Activated CD4-positive, alpha-beta T cell treated with anti-CD3 and anti-CD28 coated beads, Interleukin-2, amount 10 ng/mL, durations not matched to agents 24 days and 14 days (primary cell): ENCODE measurements at regions not wholly inside any gene's neighbourhood (a gene's known extent, or its start where the extent isn't known, plus 50 kb on each side); places are given as distances from the start of the nearest gene placed in this dataset.

ENCODE experiments used
- DNase-seq: peaks from one replicate; pipeline ENCODE4 v3.0.0; 2022
- H3K27ac Mint-ChIP-seq: one replicate; pipeline ENCODE4 v1.8.0; 2022; ENCODE audit warnings: mild to moderate bottlenecking, mixed read lengths
- H3K27me3 Mint-ChIP-seq: one replicate; pipeline ENCODE4 v1.8.0; 2022; ENCODE audit warnings: mixed read lengths
- H3K36me3 Mint-ChIP-seq: one replicate; pipeline ENCODE4 v1.8.0; 2022; ENCODE audit warnings: low read depth, mild to moderate bottlenecking, mixed read lengths
- H3K4me1 Mint-ChIP-seq: one replicate; pipeline ENCODE4 v1.8.0; 2021; ENCODE audit warnings: mixed read lengths
- H3K4me3 Mint-ChIP-seq: one replicate; pipeline ENCODE4 v1.8.0; 2022; ENCODE audit warnings: mild to moderate bottlenecking, moderate library complexity, mixed read lengths
- H3K9me3 Mint-ChIP-seq: one replicate; pipeline ENCODE4 v1.8.0; 2021; ENCODE audit warnings: mixed read lengths
- intact Hi-C: fragments of 100-400 bp; cut with micrococcal nuclease; formaldehyde crosslinking; loops from one replicate; pipeline ENCODE4 v1.15.1; 2023

GRCh38 chr16:79757968-79758367, 157.4 kb upstream of the MAF start:
- Mint-ChIP-seq H3K27me3 (peaks cover 5% of the 10 kb centered on the region), H3K36me3 (peaks cover 2% of the 10 kb centered on the region), H3K4me3 (no peak overlapping the region), H3K4me1 (peaks cover 28% of the 10 kb centered on the region), H3K9me3 (peaks cover 8% of the 10 kb centered on the region), H3K27ac (peak overlapping the region; percentile 4)
- intact Hi-C loops = loop anchor here (5.0 to 10.0 kb wide), 2 partner anchors 84 to 983 kb away; no protein-coding TSS in a partner anchor
- DNase-seq = no peak

- intact Hi-C loops = loop anchor here (5.0 to 10.0 kb wide), 2 partner anchors 85 to 982 kb away; no protein-coding TSS in a partner anchor
- peaks cover 2% of the 10 kb centered on the region for H3K36me3 Mint-ChIP-seq
- no peak overlapping the region for H3K4me3 Mint-ChIP-seq
- H3K9me3 Mint-ChIP-seq = peaks cover 8% of the 10 kb centered on the region
- peaks cover 6% of the 10 kb centered on the region for H3K27me3 Mint-ChIP-seq
- no peak for DNase-seq
- peak overlapping the region; percentile 27 for H3K27ac Mint-ChIP-seq
- peaks cover 28% of the 10 kb centered on the region for H3K4me1 Mint-ChIP-seq
These were observed 156.6 kb upstream of the MAF start for GRCh38 chr16:79757163-79757562.

DNA sequence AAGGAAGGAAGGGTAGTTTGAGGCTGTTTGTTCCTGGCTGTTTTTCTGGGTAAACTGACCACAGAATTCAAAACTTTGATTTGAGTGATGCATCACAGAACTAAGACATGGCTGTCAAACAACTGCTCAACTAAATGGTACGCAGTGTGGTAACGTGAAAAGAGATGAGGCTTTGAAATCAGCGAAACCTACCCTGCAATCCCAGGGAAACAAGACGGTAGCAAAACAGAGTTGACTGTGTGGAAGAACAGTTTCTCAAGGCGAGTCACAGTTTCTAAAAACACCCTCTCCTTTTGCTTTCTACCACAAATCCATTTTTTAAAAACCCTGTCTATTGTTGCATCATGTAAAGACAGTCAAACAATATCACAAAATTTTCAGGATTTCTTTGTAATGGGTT, 156.0 kb upstream of the MAF start:
- Mint-ChIP-seq H3K4me3 (no peak overlapping the region), H3K27ac (peak overlapping the region; percentile 27), H3K4me1 (peaks cover 28% of the 10 kb centered on the region), H3K27me3 (peaks cover 6% of the 10 kb centered on the region), H3K9me3 (peaks cover 8% of the 10 kb centered on the region), H3K36me3 (peaks cover 2% of the 10 kb centered on the region)
- intact Hi-C loops = loop anchor here (1.0 to 10.0 kb wide), 3 partner anchors 86 to 982 kb away; no protein-coding TSS in a partner anchor
- no peak for DNase-seq

GRCh38 chr16:79754501-79754900, 154.0 kb upstream of the MAF start:
- DNase-seq = no peak
- H3K36me3 Mint-ChIP-seq = peaks cover 2% of the 10 kb centered on the region
- H3K4me3 Mint-ChIP-seq = peak overlapping the region; percentile 44
- H3K27ac Mint-ChIP-seq = peak overlapping the region; percentile 56
- H3K4me1 Mint-ChIP-seq = peaks cover 28% of the 10 kb centered on the region
- peaks cover 8% of the 10 kb centered on the region for H3K9me3 Mint-ChIP-seq
- peaks cover 11% of the 10 kb centered on the region for H3K27me3 Mint-ChIP-seq
- intact Hi-C loops = loop anchor here (5.0 to 10.0 kb wide), 2 partner anchors 37 to 980 kb away; no protein-coding TSS in a partner anchor

GRCh38 chr16:79754081-79754480, 153.5 kb upstream of the MAF start:
- Mint-ChIP-seq H3K27me3 (peaks cover 11% of the 10 kb centered on the region), H3K4me1 (peaks cover 32% of the 10 kb centered on the region), H3K36me3 (peaks cover 2% of the 10 kb centered on the region), H3K27ac (peak overlapping the region; percentile 56), H3K9me3 (peaks cover 12% of the 10 kb centered on the region), H3K4me3 (peak overlapping the region; percentile 44)
- intact Hi-C loops = loop anchor here (5.0 to 10.0 kb wide), 2 partner anchors 37 to 979 kb away; no protein-coding TSS in a partner anchor
- no peak for DNase-seq

DNA sequence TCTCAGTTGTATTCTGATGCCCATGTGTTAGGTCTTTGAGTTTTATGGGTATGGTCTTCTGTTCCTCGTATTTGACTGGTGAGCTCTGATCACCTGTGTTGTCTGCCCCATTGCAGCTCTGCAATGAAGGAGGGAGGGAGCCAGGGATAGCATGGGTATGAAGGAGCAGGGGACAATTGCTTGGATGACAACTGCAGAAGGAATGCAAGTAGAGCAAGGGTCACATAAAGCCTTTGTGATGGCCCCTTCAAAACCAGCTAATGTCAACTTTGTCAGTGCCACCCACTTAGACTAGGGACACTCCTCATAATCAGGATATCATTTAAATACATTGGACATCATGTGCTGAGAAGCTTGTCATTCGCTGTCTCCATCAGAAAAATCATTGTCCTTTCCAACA, 152.7 kb upstream of the MAF start:
- Mint-ChIP-seq H3K4me3 (no peak overlapping the region), H3K36me3 (peaks cover 2% of the 10 kb centered on the region), H3K9me3 (peaks cover 12% of the 10 kb centered on the region), H3K4me1 (peaks cover 35% of the 10 kb centered on the region), H3K27ac (no peak overlapping the region), H3K27me3 (peaks cover 11% of the 10 kb centered on the region)
- no peak for DNase-seq
- intact Hi-C loops = loop anchor here (5.0 to 10.0 kb wide), 2 partner anchors 36 to 978 kb away; no protein-coding TSS in a partner anchor

- intact Hi-C loops = loop anchor here (5.0 to 10.0 kb wide), 2 partner anchors 35 to 978 kb away; no protein-coding TSS in a partner anchor
- peaks cover 35% of the 10 kb centered on the region for H3K4me1 Mint-ChIP-seq
- H3K36me3 Mint-ChIP-seq = peaks cover 4% of the 10 kb centered on the region
- DNase-seq = no peak
- peaks cover 18% of the 10 kb centered on the region for H3K27me3 Mint-ChIP-seq
- H3K4me3 Mint-ChIP-seq = no peak overlapping the region
- H3K27ac Mint-ChIP-seq = no peak overlapping the region
- H3K9me3 Mint-ChIP-seq = peaks cover 13% of the 10 kb centered on the region
These were observed 151.9 kb upstream of the MAF start for GRCh38 chr16:79752396-79752795.

DNA sequence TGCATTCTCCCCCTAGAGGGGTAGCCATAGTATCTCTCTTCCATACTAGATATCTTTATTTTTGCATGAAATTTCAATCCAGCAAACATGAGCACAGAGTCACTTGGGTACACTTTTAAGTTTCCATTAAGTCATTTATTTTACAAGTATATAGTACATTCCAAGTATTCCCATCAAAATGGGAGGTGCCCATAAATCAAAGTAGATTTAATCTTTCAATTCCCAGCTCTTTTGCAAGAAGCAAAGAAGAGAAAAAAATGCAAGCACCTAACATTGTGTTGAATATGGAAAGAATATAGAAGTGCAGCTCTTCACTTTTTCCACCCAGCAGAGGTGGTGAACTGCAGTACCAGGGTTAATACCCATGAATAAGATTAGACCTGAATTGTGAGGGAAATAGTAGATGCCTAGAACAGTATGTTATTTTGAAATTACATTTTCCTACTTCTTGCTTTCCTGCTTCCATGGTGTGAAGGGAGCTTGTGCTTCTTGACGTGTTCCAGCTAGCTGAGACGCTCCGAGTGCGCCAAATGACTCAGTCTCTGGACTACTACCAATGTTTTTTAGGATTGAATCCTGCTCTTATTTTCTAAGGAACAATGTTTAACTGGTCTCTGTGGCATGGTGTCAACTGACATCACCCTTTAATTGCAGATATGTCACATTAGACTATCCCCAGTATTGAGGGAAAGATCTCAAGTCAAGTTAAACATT, 151.1 kb upstream of the MAF start:
- intact Hi-C loops = loop anchor here (5.0 to 10.0 kb wide), 2 partner anchors 34 to 977 kb away; no protein-coding TSS in a partner anchor
- H3K4me1 Mint-ChIP-seq = peaks cover 30% of the 10 kb centered on the region
- H3K27ac Mint-ChIP-seq = no peak overlapping the region

GRCh38 chr16:79750311-79750710, 149.8 kb upstream of the MAF start:
- peaks cover 13% of the 10 kb centered on the region for H3K9me3 Mint-ChIP-seq
- no peak overlapping the region for H3K4me3 Mint-ChIP-seq

More for the DNA sequence above, 151.1 kb upstream of the MAF start:
- H3K9me3 Mint-ChIP-seq = peaks cover 10% of the 10 kb centered on the region
- DNase-seq = no peak
- peaks cover 19% of the 10 kb centered on the region for H3K27me3 Mint-ChIP-seq
- H3K4me3 Mint-ChIP-seq = no peak overlapping the region
- peaks cover 1% of the 10 kb centered on the region for H3K36me3 Mint-ChIP-seq

GRCh38 chr16:79748629-79749028, 148.1 kb upstream of the MAF start:
- H3K9me3 Mint-ChIP-seq = peaks cover 13% of the 10 kb centered on the region
- intact Hi-C loops = no loop called here
- H3K27me3 Mint-ChIP-seq = peaks cover 14% of the 10 kb centered on the region
- H3K36me3 Mint-ChIP-seq = peaks cover 1% of the 10 kb centered on the region
- H3K27ac Mint-ChIP-seq = no peak overlapping the region
- H3K4me3 Mint-ChIP-seq = no peak overlapping the region
- H3K4me1 Mint-ChIP-seq = peaks cover 12% of the 10 kb centered on the region
- no peak for DNase-seq

More at GRCh38 chr16:79750311-79750710, 149.8 kb upstream of the MAF start:
- Mint-ChIP-seq H3K27ac (no peak overlapping the region), H3K4me1 (peaks cover 27% of the 10 kb centered on the region), H3K36me3 (peaks cover 1% of the 10 kb centered on the region), H3K27me3 (peaks cover 19% of the 10 kb centered on the region)
- intact Hi-C loops = loop anchor here (5.0 to 10.0 kb wide), 2 partner anchors 33 to 976 kb away; no protein-coding TSS in a partner anchor
- DNase-seq = no peak

GRCh38 chr16:79747688-79748087, 147.2 kb upstream of the MAF start:
- Mint-ChIP-seq H3K27ac (no peak overlapping the region), H3K4me1 (peaks cover 11% of the 10 kb centered on the region), H3K27me3 (peaks cover 12% of the 10 kb centered on the region), H3K9me3 (peaks cover 13% of the 10 kb centered on the region), H3K36me3 (peaks cover 1% of the 10 kb centered on the region), H3K4me3 (no peak overlapping the region)
- no peak for DNase-seq
- intact Hi-C loops = no loop called here

DNA sequence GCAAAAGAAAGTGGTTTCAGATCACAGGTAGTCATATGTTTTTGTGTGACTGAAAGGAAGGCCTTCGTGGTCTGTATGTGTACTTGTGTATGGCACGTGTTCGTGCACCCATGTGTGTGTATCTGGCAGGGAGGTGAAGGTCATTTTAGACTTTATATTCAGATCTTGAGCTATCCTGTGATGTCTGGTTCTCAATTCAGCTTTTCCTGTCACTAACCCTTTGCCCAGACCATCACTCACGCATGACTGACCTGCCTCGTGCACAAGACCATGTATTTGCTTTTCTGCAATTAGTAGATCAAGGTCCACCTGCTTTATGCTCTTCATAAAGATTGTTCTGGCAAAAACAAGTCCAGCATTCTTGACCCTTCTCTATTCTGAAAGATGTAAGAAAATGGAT, 139.7 kb upstream of the MAF start:
- Mint-ChIP-seq H3K36me3 (no peaks in the 10 kb centered on the region), H3K4me1 (no peaks in the 10 kb centered on the region), H3K27ac (no peak overlapping the region), H3K27me3 (peaks cover 13% of the 10 kb centered on the region), H3K4me3 (no peak overlapping the region), H3K9me3 (peaks cover 8% of the 10 kb centered on the region)
- intact Hi-C loops = no loop called here
- no peak for DNase-seq

GRCh38 chr16:79735271-79735670, 134.7 kb upstream of the MAF start:
- Mint-ChIP-seq H3K4me3 (no peak overlapping the region), H3K4me1 (no peaks in the 10 kb centered on the region), H3K36me3 (no peaks in the 10 kb centered on the region), H3K27me3 (peaks cover 15% of the 10 kb centered on the region), H3K27ac (no peak overlapping the region), H3K9me3 (peaks cover 24% of the 10 kb centered on the region)
- intact Hi-C loops = no loop called here
- DNase-seq = no peak

- peaks cover 18% of the 10 kb centered on the region for H3K27me3 Mint-ChIP-seq
These were observed 134.2 kb upstream of the MAF start for GRCh38 chr16:79734721-79735120.

More at GRCh38 chr16:79734721-79735120, 134.2 kb upstream of the MAF start:
- no peak for DNase-seq
- Mint-ChIP-seq H3K36me3 (no peaks in the 10 kb centered on the region), H3K4me3 (no peak overlapping the region), H3K9me3 (peaks cover 29% of the 10 kb centered on the region), H3K4me1 (no peaks in the 10 kb centered on the region), H3K27ac (no peak overlapping the region)
- intact Hi-C loops = no loop called here
